Muscle of leg (tissue), 3 donors: ENCODE measurements at regions not wholly inside any gene's neighbourhood (a gene's known extent, or its start where the extent isn't known, plus 50 kb on each side); places are given as distances from the start of the nearest gene placed in this dataset.

Source experiments
- DNase-seq: peaks from one replicate; pipeline ENCODE4 v3.0.0; 2013
- H3K27ac ChIP-seq: one replicate; pipeline ENCODE4 v1.5.1; 2013; ENCODE audit warnings: mild to moderate bottlenecking, low read length, control low read depth
- H3K27me3 ChIP-seq: one replicate; pipeline ENCODE4 v1.6.1; 2013; ENCODE audit warnings: low read length; ENCODE audit not compliant: control insufficient read depth, insufficient read depth
- H3K36me3 ChIP-seq: one replicate; pipeline ENCODE4 v1.6.1; 2013; ENCODE audit warnings: low read length; ENCODE audit not compliant: control insufficient read depth, insufficient read depth
- H3K4me1 ChIP-seq: one replicate; pipeline ENCODE4 v1.6.1; 2013; ENCODE audit warnings: low read length; ENCODE audit not compliant: control insufficient read depth, insufficient read depth
- H3K4me3 ChIP-seq: one replicate; pipeline ENCODE4 v1.5.1; 2013; ENCODE audit warnings: low read length, control low read depth
- H3K9me3 ChIP-seq: replicated peaks from 2 replicates; pipeline ENCODE4 v1.6.1; 2013; ENCODE audit warnings: low read depth, low read length; ENCODE audit not compliant: control insufficient read depth
- WGBS: methylation state at CpG from one replicate; pipeline ENCODE4 v1.1.5; 2013; ENCODE audit warnings: missing lambda C conversion rate; ENCODE audit not compliant: insufficient coverage; 5-methylcytosine and 5-hydroxymethylcytosine counted together

GRCh38 chr14:98579140-98579539 lies 692.9 kb downstream of the BCL11B start:
- Histone ChIP-seq H3K4me3 (no peak overlapping the region), H3K9me3 (no peaks in the 10 kb centered on the region), H3K36me3 (no peaks in the 10 kb centered on the region), H3K27me3 (peaks cover 3% of the 10 kb centered on the region), H3K4me1 (no peaks in the 10 kb centered on the region), H3K27ac (no peak overlapping the region)
- WGBS = 90% methylated on average over 1 of the region's 1 CpG
- no peak for DNase-seq

- peaks cover 3% of the 10 kb centered on the region for H3K27me3 ChIP-seq
- peak; percentile 63 for DNase-seq
- no peak overlapping the region for H3K27ac ChIP-seq
- H3K9me3 ChIP-seq = no peaks in the 10 kb centered on the region
- no peaks in the 10 kb centered on the region for H3K36me3 ChIP-seq
- WGBS = no CpG with 5 or more reads among the region's 3 CpGs
- no peaks in the 10 kb centered on the region for H3K4me1 ChIP-seq
- no peak overlapping the region for H3K4me3 ChIP-seq
These were observed 691.8 kb downstream of the BCL11B start for GRCh38 chr14:98580131-98580678.

- Histone ChIP-seq H3K27me3 (peaks cover 3% of the 10 kb centered on the region), H3K4me1 (no peaks in the 10 kb centered on the region), H3K36me3 (no peaks in the 10 kb centered on the region), H3K4me3 (no peak overlapping the region), H3K9me3 (no peaks in the 10 kb centered on the region), H3K27ac (no peak overlapping the region)
- WGBS = 60% methylated on average over 7 of the region's 7 CpGs
- no peak for DNase-seq
These were observed 689.7 kb downstream of the BCL11B start for GRCh38 chr14:98582276-98582675.

GRCh38 chr14:98591161-98591560 lies 680.8 kb downstream of the BCL11B start:
- no peak for DNase-seq
- Histone ChIP-seq H3K4me1 (no peaks in the 10 kb centered on the region), H3K4me3 (no peak overlapping the region), H3K27ac (no peak overlapping the region), H3K27me3 (no peaks in the 10 kb centered on the region), H3K36me3 (no peaks in the 10 kb centered on the region), H3K9me3 (no peaks in the 10 kb centered on the region)
- 17% methylated on average over 2 of the region's 6 CpGs for WGBS

GRCh38 chr14:98592611-98593170 lies 679.3 kb downstream of the BCL11B start:
- no peak for DNase-seq
- H3K4me3 ChIP-seq = no peak overlapping the region
- H3K27ac ChIP-seq = no peak overlapping the region
- peaks cover 2% of the 10 kb centered on the region for H3K9me3 ChIP-seq
- no peaks in the 10 kb centered on the region for H3K27me3 ChIP-seq
- H3K36me3 ChIP-seq = no peaks in the 10 kb centered on the region
- H3K4me1 ChIP-seq = no peaks in the 10 kb centered on the region
- WGBS = 85% methylated on average over 20 of the region's 21 CpGs

GRCh38 chr14:98593361-98593761 lies 678.6 kb downstream of the BCL11B start:
- Histone ChIP-seq H3K27ac (no peak overlapping the region), H3K4me3 (no peak overlapping the region), H3K36me3 (no peaks in the 10 kb centered on the region), H3K9me3 (peaks cover 2% of the 10 kb centered on the region), H3K27me3 (no peaks in the 10 kb centered on the region), H3K4me1 (no peaks in the 10 kb centered on the region)
- DNase-seq = peak; percentile 20
- WGBS = 65% methylated on average over 7 of the region's 8 CpGs

- WGBS = 82% methylated on average over 4 of the region's 5 CpGs
- H3K27ac ChIP-seq = no peak overlapping the region
- no peak overlapping the region for H3K4me3 ChIP-seq
- H3K4me1 ChIP-seq = no peaks in the 10 kb centered on the region
- peaks cover 2% of the 10 kb centered on the region for H3K9me3 ChIP-seq
- no peaks in the 10 kb centered on the region for H3K36me3 ChIP-seq
- no peak for DNase-seq
- no peaks in the 10 kb centered on the region for H3K27me3 ChIP-seq
These were observed 677.8 kb downstream of the BCL11B start for GRCh38 chr14:98594156-98594555.

- Histone ChIP-seq H3K27ac (no peak overlapping the region), H3K4me1 (no peaks in the 10 kb centered on the region), H3K36me3 (no peaks in the 10 kb centered on the region), H3K27me3 (no peaks in the 10 kb centered on the region), H3K4me3 (no peak overlapping the region), H3K9me3 (peaks cover 2% of the 10 kb centered on the region)
- DNase-seq = no peak
- WGBS = 91% methylated on average over 6 of the region's 6 CpGs
These were observed 673.4 kb downstream of the BCL11B start for GRCh38 chr14:98598576-98598975.

- DNase-seq = peak; percentile 5
- H3K36me3 ChIP-seq = no peaks in the 10 kb centered on the region
- WGBS = 0% methylated on average over 1 of the region's 5 CpGs
These were observed 672.9 kb downstream of the BCL11B start for GRCh38 chr14:98599082-98599481.

GRCh38 chr14:98602983-98603382 lies 669.0 kb downstream of the BCL11B start:
- Histone ChIP-seq H3K4me3 (no peak overlapping the region), H3K36me3 (no peaks in the 10 kb centered on the region), H3K9me3 (no peaks in the 10 kb centered on the region), H3K27me3 (no peaks in the 10 kb centered on the region), H3K4me1 (no peaks in the 10 kb centered on the region), H3K27ac (no peak overlapping the region)
- DNase-seq = no peak
- WGBS = 51% methylated on average over 5 of the region's 7 CpGs

More at GRCh38 chr14:98599082-98599481, 672.9 kb downstream of the BCL11B start:
- no peaks in the 10 kb centered on the region for H3K27me3 ChIP-seq
- H3K4me1 ChIP-seq = no peaks in the 10 kb centered on the region
- H3K4me3 ChIP-seq = no peak overlapping the region
- H3K9me3 ChIP-seq = peaks cover 2% of the 10 kb centered on the region
- H3K27ac ChIP-seq = no peak overlapping the region

GRCh38 chr14:98605043-98605442 lies 667.0 kb downstream of the BCL11B start:
- Histone ChIP-seq H3K4me1 (no peaks in the 10 kb centered on the region), H3K36me3 (no peaks in the 10 kb centered on the region), H3K27ac (no peak overlapping the region), H3K4me3 (no peak overlapping the region), H3K9me3 (no peaks in the 10 kb centered on the region), H3K27me3 (no peaks in the 10 kb centered on the region)
- DNase-seq = no peak
- no CpG with 5 or more reads among the region's 2 CpGs for WGBS
